GM21723 (cell line): ENCODE measurements at regions not wholly inside any gene's neighbourhood (a gene's known extent, or its start where the extent isn't known, plus 50 kb on each side); places are given as distances from the start of the nearest gene placed in this dataset.
"Not testable (repeated sequence)": the region's sequence is repeated elsewhere in the genome, so short reads cannot be mapped to it uniquely, and the experiment has no call there.

Source experiments
- ATAC-seq: cut with Tn5 transposase; IDR thresholded peaks from one replicate; pipeline ENCODE4 v1.9.1; 2021; ENCODE audit warnings: mild to moderate bottlenecking, moderate library complexity; ENCODE audit not compliant: unreplicated experiment

- no peak for ATAC-seq
Observed at GRCh38 chr2:242001853-242002252, 132.3 kb downstream of the RTP5 start.

GRCh38 chr2:242002944-242003343 is 133.4 kb downstream of the RTP5 start:
- ATAC-seq = no peak

GRCh38 chr2:242004223-242004901 is 134.8 kb downstream of the RTP5 start:
- no peak for ATAC-seq

GRCh38 chr2:242004902-242005230 is 135.3 kb downstream of the RTP5 start:
- no peak for ATAC-seq

- ATAC-seq = not testable (repeated sequence)
Observed at GRCh38 chr2:242006091-242006634, 136.6 kb downstream of the RTP5 start.

GRCh38 chr2:242008908-242009307 is 139.4 kb downstream of the RTP5 start:
- ATAC-seq = not testable (repeated sequence)

- ATAC-seq = not testable (repeated sequence)
Observed at GRCh38 chr2:242009846-242010245, 140.3 kb downstream of the RTP5 start.

- not testable (repeated sequence) for ATAC-seq
Observed at GRCh38 chr2:242010252-242011166, 141.0 kb downstream of the RTP5 start.

GRCh38 chr2:242011167-242011513 is 141.6 kb downstream of the RTP5 start:
- no peak for ATAC-seq

GRCh38 chr2:242011516-242011915 is 142.0 kb downstream of the RTP5 start:
- no peak for ATAC-seq

- no peak for ATAC-seq
Observed at GRCh38 chr2:242011991-242012764, 142.6 kb downstream of the RTP5 start.

GRCh38 chr2:242012956-242013764 is 143.6 kb downstream of the RTP5 start:
- no peak for ATAC-seq

- no peak for ATAC-seq
Observed at GRCh38 chr2:242013771-242014170, 144.2 kb downstream of the RTP5 start.

GRCh38 chr2:242015108-242016065 is 145.9 kb downstream of the RTP5 start:
- no peak for ATAC-seq

- ATAC-seq = no peak
Observed at GRCh38 chr2:242017086-242017485, 147.6 kb downstream of the RTP5 start.

- not testable (repeated sequence) for ATAC-seq
Observed at GRCh38 chr2:242018416-242018815, 148.9 kb downstream of the RTP5 start.

- no peak for ATAC-seq
Observed at GRCh38 chr2:242019344-242019743, 149.8 kb downstream of the RTP5 start.

GRCh38 chr2:242020196-242021004 is 150.9 kb downstream of the RTP5 start:
- ATAC-seq = no peak
